Retina (tissue), 1 donor: ENCODE measurements at regions not wholly inside any gene's neighbourhood (a gene's known extent, or its start where the extent isn't known, plus 50 kb on each side); places are given as distances from the start of the nearest gene placed in this dataset.

Experiments
- DNase-seq: peaks from one replicate; pipeline ENCODE4 v3.0.0-alpha.2; 2016

DNA sequence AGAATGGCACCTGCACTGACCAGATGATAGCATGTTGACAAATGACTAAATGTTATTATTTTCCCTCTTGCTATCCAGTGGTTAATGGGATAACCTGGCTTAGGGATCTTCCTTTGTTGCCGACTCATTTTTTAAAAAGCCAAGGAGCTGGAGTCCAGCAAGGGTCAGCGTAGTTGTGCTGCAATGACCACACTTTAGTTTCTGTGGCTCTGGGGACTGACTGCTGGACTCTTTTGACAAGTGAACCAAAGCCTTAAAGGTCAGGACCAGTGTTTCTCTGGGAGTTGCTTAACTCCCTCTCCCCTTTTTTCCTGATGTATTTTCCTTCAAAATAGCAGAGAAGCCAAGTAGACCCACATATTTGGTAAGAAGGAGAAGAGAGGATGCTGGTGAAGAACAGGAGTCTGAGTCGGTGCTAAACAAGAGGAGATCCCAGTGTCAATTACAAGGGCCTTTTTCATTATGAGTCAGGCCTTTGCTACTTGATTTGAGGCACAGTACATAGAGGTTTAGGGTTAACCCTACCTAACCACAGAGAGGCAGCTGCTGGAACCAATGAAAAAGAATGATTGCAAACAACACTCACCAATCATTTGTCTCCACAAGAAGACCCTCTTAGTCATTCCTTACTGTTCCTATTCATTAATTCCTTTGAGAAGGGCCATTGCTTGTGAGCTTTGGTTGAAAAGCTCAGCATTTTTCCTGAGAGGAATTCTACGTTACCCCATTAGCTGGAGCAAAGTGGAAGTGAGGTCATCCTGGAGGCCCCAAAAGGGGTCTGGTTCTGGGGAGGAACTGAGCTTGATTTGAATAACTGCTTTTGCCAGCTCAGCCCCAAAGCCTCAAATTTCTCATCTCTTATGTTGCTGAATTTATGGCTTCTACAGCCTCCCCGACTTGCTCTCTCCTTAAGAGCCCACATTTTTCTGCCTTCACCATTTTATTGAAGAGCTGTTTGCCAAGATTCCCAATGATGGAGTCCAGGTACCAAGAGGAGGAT is 137.6 kb upstream of the HNMT start:
- DNase-seq, result no peak

DNA sequence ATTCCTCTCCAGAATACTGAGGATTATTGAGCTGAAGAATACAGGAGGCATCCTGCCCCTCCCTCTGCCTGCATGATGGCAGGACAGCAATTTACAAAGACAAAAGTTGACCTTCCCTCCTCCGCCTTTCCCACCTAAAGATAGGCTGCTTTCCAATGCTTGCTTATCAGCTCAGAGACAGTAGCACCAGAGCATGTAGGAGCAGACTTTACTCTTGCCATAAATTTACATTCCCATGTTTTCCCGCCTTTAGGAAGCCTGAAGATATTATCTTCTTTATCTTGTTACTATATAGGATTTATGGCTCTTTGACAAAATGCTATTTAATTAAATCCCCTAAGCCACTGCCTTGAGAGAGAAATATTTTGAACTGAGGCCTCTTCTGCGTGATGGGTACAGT is 135.6 kb upstream of the HNMT start:
- no peak for DNase-seq

DNA sequence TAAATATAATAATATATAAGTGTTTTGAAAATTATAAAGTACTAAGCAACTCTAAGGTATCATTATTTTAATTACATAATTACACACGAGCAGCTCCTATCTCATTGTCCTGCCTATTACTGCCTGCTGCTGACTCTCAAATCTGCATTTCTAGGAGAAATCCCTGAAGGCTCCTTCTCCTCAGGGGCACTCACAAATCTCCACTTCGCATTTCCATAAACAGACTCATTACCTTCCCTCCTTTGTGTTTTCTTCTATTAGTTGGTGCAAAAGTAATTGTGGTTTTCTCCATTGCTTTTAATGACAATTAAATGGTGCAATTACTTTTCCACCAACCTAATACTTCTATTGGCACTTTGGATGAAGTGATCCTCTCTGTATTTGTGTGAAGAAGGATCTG is 135.0 kb upstream of the HNMT start:
- no peak for DNase-seq

DNA sequence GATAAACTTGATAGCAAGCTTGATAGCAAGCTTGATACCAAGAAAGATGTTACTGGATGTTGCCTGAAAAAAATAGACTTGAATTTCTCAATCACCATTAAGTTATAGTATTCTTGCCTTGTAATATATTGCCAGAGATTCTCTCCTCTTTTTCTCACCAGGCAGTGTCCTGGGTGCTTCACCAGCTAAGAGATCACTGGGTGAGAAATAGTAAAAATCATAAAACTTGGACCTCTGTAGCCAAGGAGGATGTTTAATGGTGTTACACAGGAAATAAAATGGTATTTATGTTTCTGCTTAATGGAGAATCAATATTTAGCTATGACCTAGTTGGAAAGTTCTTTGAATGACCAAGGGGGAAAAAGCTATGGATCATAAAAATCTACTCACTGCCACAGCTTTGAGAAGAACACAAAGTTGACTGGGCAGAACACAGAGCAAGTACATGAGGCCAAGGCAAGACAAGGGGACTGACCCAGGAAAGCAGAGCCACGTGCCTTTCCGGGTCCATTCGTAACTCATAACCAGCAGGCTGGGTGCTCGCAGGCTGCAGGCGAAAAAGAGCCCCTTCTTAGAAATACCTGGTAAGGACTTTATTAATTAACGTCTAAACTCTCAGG is 129.4 kb upstream of the HNMT start:
- DNase-seq, result no peak

DNA sequence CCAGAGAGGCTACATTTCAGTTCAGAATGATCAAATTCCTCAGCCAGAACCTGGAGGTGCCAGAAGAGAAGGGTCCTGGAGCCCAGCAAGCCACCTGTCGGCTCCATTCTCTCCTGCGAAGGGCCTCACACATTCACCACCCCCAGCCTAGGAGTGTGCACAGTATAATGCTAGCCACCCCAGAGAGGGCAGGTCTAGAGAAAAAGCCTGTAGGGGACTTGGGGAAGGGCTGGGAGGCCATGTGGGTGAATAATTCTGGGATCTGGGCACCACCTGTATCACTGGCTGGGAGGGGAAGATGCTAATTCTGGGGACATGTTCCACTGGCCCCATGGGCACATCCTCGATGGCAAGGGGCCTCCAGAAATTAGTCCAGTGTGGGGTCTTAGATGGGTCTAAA is 127.6 kb upstream of the HNMT start:
- DNase-seq, result no peak

DNA sequence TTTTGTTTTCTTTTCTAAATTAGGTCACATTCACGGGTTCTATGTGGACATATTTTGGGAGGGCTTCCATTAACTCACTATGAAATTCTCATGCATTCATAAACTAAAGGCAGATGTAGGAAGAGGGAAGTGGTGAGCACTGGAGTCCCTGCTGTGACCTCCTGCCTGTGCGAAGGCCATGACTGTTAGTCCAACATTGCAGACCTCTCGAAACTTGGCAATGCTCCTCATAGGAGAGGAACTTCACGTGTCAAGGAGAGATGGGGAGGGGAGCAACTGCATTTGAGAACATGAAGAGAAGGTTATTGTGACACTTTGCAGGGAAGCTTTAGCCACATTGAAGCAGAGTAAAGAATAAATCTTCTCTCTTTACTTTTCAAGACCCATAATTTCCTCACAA is 126.4 kb upstream of the HNMT start:
- DNase-seq, result no peak

DNA sequence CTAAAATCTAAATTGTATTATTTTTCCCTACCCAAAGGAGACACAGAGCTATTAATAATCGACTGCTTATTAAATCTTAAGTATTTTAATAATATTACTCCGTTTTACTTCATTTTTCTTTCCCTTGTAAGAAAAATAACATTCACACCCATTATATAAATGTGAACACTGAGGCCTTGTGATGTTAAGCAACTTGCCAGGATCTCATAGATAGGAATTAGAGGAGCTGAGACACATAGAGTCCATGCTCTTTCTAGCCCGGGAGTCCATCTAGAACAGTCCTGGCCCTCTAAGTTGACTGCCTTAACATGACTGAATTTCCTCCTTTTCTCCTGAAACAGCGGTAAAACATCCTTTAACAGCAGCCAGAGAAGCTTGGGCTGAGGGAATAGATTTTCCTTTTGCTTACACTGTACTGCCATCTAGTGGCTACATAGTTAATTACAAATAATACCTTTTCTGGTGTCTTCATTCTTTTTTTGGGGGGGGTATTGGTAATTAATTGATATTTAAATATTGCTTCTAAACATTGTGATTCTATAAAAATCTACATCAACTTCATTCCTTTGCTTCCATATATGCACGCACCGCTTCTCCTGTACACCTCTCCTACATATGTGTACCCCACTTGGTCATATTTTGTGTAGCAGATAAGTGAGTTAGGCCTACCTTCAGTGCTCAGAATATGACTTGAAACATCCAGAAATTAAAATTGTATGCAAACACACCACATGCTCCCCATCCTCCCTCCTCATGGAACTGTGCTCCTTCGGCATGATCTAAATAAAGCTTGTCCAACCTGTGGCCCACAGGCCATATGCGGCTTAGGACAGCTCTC is 125.8 kb upstream of the HNMT start:
- DNase-seq, result peak; percentile 68

DNA sequence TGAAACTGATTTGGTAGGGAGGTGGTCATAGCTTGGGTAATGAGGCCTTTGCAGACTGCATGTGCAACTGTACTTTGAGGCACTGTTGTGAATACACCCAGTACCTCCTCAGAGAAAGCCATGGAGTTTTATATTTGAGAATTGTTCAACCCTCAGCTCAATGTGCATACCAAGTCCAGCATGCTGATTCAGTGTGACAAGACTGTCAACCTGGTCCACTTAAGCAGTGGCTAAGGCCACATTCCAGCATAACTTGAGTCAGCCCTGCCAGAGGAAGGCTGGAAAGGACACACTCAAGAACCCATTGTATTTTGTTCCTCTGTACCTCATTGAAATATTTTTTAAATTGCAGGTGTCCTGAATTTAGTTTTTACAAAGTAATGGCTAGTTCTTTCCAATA is 121.8 kb upstream of the HNMT start:
- DNase-seq, result peak; percentile 18

DNA sequence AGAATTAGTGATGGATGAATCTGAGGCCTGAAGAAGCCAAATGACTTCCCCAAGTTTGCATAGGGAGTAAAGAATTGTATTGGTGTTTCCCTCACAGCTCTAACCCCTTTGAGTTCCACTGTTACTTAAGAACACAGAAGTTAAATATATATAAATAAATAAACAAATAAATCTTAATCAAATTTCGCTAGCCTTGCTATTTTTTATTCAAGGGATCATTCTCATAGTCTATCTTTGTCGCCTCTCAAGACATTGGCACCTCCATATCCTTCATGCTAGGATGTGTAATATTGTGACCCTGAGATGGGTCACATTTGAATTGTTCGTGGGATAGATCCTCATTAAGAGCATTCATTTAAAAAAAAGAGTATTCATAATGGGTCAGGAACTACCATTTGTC is 121.3 kb upstream of the HNMT start:
- DNase-seq, result no peak

DNA sequence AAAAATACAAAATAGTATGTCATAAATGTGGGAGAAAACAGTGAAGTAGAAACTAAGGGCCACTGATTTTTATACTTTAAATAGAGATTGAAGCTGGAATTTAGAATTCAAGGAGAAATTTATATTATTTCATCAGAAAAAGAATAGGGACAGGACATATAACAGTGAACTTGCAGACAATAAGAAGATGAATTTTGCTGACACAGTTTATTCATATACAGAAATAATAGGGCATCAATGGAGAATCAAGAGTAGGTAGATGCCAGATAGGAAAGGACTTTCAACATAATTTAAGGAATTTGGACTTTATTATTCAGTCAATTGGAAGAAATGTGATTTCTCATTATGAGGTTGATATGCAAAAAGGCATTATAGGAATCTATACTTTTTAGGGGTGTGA is 118.9 kb upstream of the HNMT start:
- no peak for DNase-seq

DNA sequence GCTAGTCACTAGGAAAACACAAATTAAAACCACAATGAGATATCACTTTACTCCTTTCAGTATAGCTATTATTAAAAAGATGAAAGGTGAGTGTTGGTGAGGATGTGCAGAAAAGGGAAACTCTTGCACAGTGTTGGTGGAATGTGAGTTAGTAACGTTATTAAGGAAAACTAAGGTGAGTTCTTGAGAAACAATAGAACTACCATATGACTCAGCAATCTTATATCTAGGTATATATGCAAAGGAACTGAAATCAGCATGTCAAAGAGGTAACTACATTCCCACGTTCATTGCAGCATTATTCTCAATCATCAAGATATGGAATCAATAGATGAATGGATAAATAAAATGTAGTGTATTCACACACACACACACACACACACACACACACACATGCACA is 117.3 kb upstream of the HNMT start:
- no peak for DNase-seq

DNA sequence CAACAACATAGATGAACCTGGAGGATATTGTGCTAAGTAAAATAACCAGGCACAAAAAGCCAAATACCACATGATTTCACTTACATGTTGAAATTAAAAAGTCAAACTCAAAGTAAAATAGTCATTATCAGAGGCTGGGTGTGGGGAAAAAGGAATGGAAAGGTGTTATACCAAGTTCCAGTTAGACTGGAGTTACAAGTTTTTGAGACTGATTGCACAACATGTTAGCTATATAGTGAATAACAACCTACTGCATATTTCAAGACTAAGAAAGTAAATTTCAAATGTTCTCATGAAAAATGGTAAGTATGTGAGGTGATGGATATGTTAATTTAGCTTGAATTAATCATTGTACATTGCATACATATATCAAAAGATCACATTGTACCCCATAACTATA is 116.8 kb upstream of the HNMT start:
- no peak for DNase-seq

DNA sequence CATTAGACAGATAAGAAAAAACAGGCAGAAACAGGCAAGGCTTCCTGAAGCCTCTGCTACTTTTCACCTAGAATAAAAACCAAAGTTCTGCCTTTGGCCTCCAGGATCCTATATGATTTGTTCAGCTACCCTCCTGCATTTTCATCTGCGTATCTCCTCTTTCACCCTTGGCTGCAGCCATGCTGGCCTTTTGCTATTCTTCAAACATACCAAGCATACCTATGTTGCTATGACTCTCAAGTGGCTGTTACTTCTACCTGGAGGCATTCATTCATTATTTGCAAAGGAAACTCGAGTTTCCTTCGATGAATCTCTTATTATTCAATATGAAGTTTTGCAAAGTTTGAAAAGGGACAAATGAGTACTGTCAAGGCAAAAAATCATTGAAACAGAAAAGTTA is 106.4 kb upstream of the HNMT start:
- no peak for DNase-seq

DNA sequence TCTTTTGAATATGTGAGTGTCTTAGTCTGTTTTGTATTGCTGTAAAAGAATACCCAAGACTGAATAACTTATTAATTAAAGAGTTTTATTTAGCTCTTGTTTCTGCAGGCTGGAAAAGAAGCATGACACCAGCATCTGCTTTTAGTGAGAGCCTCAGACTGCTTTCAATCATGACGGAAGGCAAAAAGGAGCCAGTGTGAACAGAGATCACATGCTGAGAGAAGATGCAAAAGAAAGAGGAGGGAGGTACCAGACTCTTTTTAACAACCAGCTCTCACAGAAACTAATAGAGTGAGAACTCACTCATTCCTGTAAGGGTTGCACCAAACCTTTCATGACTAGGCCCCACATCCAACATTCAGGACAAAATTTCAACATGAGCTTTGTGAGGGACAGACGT is 101.6 kb upstream of the HNMT start:
- DNase-seq, result no peak

DNA sequence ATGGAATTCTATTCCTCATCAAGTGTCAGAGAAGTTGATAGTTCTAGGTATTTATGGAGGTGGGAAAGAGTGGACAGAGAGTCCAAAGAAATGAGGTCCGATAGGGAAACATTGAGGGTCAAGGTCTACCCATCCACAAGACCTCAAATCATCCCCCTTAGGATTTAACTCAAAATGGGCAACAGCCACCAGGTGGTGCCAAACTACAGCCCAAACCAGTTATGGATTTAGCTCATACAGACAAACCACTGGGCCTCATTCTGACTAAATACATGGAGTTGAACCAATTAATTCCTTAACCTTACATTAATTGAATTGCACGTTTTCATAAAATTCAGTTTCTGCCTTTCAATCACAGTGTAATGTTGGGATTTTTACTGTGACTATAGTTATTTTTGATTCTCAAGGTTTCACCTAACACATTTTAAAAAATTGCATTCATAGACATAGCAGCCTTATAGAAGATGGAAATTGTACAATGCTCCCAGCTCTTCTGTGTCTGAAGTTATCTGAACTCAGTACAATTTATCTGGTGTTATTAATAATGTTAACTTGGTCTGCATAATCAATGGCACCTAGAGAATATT is 98.2 kb upstream of the HNMT start:
- peak; percentile 34 for DNase-seq

DNA sequence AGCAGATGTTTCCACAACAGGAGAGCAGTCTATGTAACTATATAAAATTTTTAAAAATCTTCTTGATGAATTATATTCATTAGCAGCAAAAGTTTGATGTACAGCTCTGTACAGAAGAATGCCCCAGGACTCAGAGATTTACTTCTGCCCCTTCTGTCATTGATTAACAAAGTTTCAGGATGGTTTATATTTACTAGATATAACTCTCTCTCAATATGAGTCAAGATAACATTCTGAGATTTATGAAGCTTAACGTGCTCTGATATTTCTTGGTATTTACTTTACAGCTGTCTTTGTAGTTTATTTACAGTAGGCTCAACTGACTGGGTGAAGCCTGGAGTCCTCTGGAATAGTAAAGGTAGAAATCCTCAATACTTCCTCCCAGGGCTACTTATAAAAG is 93.6 kb upstream of the HNMT start:
- DNase-seq, result no peak

DNA sequence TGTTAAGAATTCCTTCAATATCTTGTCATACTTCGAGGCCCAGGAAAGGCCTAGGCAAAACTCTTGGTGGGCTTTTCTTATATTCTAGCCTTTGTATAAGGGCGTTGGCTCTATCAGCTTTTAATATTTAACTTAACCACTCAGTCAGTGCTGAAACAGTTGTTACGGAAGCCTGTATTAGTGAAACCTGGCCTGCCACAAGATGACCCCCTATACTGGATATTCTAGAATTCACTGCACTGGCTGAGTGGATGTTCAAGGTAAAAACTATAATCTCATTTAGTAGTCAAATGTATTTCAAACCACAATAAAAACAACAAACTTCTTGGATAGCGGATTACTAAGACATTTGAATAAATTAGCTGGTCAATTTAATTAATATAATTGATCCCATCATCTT is 91.7 kb upstream of the HNMT start:
- DNase-seq, result no peak

DNA sequence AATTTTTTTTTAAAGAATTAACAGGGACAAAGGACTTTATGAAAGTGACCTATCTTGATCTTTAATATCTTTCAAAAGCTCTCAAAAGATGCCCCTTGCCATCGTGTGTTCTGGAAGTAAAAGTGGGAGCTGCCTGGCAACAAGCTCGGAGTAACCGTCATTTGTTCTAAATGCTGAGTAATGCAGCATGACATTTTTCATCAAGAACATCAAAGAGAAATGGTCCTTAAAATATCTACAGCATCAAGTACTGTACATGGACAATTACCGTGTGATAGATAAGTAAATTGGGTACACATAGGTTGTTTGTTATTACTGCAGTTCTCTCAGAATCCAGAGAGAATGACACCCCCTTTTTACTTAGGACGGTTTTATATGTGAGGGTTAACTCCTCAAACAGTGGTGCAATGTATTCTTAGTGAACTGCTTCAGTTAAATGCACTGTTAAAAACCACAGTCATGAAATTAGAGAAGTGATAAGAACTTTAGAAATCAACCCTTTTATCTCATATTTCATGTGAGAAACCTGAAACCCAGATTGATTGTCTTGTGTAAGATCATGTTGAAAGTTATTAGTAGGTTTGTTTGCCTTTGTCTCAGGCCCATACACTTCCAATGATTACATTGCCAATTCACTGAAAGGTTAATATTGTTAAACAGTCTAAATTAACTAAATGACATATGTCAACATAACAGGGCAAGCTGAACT is 90.6 kb upstream of the HNMT start:
- no peak for DNase-seq

DNA sequence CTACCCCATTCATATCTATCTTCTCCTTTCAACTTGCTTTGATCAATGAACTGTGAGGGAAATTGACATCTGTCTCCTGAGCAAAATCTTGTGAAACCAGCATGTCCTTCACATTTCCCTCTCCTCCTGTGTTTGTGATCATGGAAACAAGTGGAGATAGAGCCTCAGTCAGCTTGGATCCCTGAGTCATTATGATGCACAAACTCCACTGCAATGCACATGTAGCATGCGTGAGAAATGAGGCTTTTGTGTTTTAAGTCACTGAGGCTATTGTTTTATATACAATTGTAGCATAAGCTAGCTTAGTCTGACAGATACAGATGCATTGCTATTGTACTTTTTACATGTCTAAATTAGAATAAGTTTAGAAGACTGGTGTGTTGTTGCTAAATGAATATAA is 85.2 kb upstream of the HNMT start:
- DNase-seq, result no peak

DNA sequence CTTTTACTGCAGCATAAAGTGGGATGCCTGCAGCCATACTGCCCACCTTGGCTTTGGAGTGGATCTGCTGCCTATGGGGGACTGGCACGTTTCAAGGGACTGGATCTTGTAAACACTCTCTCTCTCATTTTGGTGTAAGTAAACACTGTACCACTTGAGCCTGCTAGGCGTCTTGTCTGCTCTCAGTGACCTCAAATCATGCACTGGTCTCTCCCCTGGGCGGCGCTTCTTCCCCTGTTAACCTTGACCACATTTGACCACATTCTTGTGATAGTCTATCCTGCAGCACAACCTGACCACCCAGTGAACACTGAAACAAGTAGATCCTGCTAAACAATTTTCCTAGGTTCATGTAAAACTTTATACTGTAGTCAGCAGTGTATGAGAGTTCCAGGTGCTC is 82.6 kb upstream of the HNMT start:
- no peak for DNase-seq

DNA sequence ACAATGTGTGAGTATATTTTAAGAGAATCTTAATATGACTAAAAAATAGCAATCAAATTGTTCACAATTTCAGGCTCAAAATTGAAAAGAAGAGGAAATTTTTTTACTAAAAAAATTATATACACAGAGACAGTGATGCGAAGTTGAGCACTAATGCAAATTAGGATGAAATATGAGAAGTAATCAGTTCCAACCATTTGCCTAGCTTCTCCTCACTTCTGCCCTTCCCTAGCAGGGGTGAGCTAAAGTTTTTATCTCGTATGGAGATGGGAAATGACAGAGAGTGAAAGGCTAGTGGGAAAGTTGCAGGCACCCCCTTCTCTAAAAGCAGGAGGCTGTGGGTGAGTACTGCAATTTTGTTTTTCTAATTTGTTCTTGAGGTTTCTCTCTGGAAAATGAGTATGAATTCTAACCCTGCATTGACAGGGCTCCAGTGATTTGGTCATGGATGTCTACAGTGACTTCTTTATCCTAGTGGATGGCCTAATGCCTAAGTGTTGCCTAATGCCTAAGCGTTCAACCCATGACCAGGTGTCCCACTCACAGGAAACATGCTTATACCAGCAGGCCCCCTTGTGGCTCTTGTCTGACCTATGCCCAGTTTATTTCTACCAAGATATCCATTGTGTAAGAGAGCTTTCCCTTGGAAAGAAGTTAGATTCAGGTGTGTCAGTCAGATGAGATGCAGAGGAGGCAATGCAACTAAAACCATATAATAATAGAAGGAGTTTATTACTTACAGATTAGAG is 78.0 kb upstream of the HNMT start:
- no peak for DNase-seq

DNA sequence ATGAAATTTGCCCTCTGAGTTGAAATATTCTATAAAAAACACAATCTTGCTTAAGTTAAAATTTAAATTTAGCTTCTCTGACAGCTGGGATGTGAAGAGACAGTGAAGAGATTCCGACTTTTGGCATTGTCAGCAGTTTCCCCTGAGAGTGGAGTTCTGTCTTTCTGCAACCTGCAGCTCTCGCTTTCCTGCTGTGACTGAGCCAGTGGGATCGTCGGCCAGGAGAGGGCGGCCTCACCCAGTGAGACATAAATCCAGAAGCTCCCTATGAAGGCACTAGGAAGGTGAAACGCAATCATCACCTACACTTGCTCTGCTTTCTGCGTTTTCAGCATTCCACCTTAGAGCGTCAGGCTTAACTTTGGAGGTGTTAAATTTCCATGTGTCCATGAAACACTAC is 75.4 kb upstream of the HNMT start:
- peak; percentile 38 for DNase-seq
